IPS-18c (cell line): ENCODE measurements at regions not wholly inside any gene's neighbourhood (a gene's known extent, or its start where the extent isn't known, plus 50 kb on each side); places are given as distances from the start of the nearest gene placed in this dataset.
"Not testable (repeated sequence)": the region's sequence is repeated elsewhere in the genome, so short reads cannot be mapped to it uniquely, and the experiment has no call there.

Source experiments
- H3K4me3 ChIP-seq: 2 replicates; pipeline ENCODE4 v1.7.0; 2013; ENCODE audit warnings: low read depth, mild to moderate bottlenecking, low read length, moderate library complexity; ENCODE audit not compliant: insufficient read depth
- H3K9me3 ChIP-seq: one replicate; pipeline ENCODE4 v1.6.1; 2013; ENCODE audit warnings: mild to moderate bottlenecking, low read length, moderate library complexity; ENCODE audit not compliant: control insufficient read depth, insufficient read depth

- no peaks in the 10 kb centered on the region for H3K9me3 ChIP-seq
- no peak overlapping the region for H3K4me3 ChIP-seq
Observed at GRCh38 chr2:12896318-12896982, 179.7 kb downstream of the TRIB2 start.

DNA sequence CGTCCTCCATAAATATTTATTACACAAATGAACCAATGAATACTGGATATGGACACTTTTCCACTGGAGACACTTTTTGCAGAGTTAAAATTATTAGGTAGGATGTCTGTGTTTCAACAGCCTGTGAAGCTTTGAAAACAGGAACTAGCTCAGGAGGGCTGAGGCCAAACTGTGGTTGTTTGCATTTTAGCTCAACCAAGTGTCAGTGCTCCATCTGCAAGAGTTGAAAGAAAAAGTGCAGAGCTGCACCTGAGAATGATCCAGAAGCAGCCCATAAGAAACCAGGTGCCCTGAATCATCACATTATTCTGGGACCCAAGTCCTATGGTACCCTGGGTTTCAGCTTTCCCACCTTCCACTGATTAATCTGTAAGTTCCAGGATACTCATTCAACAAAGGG is 180.4 kb downstream of the TRIB2 start:
- no peak overlapping the region for H3K4me3 ChIP-seq
- no peaks in the 10 kb centered on the region for H3K9me3 ChIP-seq

GRCh38 chr2:12903272-12903671 is 186.5 kb downstream of the TRIB2 start:
- H3K4me3 ChIP-seq: no peak overlapping the region
- no peaks in the 10 kb centered on the region for H3K9me3 ChIP-seq

- no peak overlapping the region for H3K4me3 ChIP-seq
Observed at GRCh38 chr2:12910431-12910830, 193.7 kb downstream of the TRIB2 start.

GRCh38 chr2:12915787-12916186 is 199.1 kb downstream of the TRIB2 start:
- H3K4me3 ChIP-seq: no peak overlapping the region
- H3K9me3 ChIP-seq: no peaks in the 10 kb centered on the region

More at GRCh38 chr2:12910431-12910830, 193.7 kb downstream of the TRIB2 start:
- H3K9me3 ChIP-seq: no peaks in the 10 kb centered on the region

DNA sequence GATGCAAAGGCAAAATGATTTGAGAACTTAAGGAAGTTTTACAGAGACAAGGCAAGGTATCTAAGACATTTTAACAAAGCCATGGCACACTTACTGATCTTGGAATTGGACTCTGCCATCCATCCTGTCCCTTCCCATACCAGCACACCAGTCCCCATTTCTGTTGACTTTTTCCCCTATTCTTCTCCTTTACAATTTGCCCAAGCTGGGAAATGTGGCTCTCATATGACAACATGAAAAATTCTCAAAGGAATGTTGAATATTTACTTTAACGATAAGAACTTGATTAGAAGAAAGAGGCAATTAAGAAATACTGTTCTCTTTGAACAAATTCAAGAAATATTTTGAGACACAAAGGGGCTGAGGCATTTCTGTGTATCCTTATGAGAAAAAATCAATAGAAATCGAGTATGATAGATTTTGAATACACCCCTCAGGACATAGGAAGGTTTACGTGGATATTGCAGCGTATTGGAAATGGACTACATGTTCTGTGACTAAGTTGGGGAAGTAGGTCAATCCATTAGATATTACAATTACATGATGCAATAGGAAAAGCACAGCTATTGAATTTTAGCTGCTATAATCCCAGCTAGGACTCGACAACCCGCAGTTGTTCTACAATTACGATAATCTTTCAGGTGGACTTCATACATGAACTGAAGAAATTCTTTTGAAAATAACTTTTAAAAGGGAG is 201.6 kb downstream of the TRIB2 start:
- no peak overlapping the region for H3K4me3 ChIP-seq

GRCh38 chr2:12918835-12919445 is 202.2 kb downstream of the TRIB2 start:
- Histone ChIP-seq H3K9me3 (no peaks in the 10 kb centered on the region), H3K4me3 (no peak overlapping the region)

More for the DNA sequence above, 201.6 kb downstream of the TRIB2 start:
- H3K9me3 ChIP-seq: no peaks in the 10 kb centered on the region

GRCh38 chr2:12921321-12921720 is 204.6 kb downstream of the TRIB2 start:
- Histone ChIP-seq H3K9me3 (no peaks in the 10 kb centered on the region), H3K4me3 (no peak overlapping the region)

- H3K4me3 ChIP-seq: no peak overlapping the region
- H3K9me3 ChIP-seq: no peaks in the 10 kb centered on the region
Observed at GRCh38 chr2:12923907-12924610, 207.3 kb downstream of the TRIB2 start.

- H3K9me3 ChIP-seq: not testable (repeated sequence)
Observed at GRCh38 chr2:12926641-12927040, 209.9 kb downstream of the TRIB2 start.

DNA sequence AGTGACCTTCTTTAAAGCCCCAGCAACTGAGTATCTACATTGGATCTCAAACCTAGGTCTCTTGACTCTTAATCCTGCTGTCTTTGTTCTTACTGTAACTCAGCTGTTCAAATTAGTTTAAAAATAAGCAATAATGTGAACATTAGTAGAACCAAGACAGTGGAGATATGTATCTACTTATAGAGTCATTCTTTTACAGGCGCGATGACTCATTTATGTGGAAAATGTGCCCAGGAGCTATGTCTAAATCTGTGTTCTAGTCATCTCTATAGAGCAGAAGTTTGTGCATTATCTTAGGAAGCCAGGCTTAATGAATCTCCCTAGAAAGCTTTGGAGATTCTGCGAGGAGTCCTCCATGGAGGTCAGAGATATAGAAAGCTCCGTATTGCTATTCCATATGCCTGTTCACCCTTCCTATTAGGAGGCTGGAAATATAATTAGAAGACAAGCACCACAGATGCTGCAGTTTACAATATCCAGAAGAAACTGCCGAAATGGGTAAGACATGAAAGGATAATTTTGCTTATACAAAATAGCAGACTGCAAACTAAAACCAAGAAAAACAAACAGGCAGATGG is 211.6 kb downstream of the TRIB2 start:
- Histone ChIP-seq H3K9me3 (no peaks in the 10 kb centered on the region), H3K4me3 (no peak overlapping the region)

More at GRCh38 chr2:12926641-12927040, 209.9 kb downstream of the TRIB2 start:
- H3K4me3 ChIP-seq: not testable (repeated sequence)

DNA sequence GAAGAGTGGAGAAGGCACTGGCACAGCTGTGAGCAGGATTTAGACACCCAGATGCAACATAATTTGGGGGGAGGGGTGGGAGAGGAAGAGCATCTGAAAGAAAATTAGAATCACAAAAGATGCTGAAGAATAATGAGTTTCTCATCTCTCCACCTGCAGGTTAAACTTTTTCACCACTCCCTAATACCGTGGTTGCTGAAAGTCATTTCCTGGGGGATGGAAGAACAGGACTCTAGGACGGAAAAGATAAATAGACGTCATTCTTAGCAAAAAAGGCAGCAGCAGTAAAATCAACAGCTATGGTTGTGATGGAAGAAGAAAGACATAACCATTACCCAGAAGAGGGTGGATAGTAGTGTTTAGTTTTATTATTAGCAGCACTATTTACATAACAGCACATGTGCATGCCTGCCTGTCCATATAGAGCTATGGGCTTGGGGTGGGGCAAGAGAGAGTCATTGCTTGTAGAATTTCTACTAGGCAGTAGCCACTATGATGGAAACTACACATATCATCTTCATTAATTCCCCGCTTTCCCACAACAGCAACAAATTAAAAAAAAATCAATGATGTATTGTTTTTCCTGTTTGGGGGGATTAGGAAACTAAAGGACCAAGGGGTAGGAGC is 212.2 kb downstream of the TRIB2 start:
- no peak overlapping the region for H3K4me3 ChIP-seq

GRCh38 chr2:12929758-12930157 is 213.0 kb downstream of the TRIB2 start:
- Histone ChIP-seq H3K4me3 (no peak overlapping the region), H3K9me3 (no peaks in the 10 kb centered on the region)

More for the DNA sequence above, 212.2 kb downstream of the TRIB2 start:
- H3K9me3 ChIP-seq: no peaks in the 10 kb centered on the region

DNA sequence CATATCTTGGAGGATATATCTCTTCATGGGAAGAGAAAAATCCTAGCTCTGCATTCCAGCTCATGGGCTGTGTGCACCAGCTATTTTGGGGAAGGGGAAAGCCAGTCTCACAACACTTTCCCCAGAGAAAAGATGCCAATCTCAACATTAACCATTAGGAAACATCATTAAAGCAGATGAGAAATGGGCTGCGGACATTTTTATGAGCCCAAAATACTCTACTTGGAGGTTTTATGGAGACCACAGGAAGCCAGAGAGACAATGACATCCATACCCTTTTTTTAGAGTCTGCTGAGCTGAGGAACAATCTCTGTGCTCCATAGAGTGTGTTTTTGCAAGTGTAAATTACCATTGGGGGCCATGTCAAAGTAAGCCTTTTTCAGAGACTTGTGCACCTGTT is 213.7 kb downstream of the TRIB2 start:
- H3K9me3 ChIP-seq: no peaks in the 10 kb centered on the region
- no peak overlapping the region for H3K4me3 ChIP-seq

DNA sequence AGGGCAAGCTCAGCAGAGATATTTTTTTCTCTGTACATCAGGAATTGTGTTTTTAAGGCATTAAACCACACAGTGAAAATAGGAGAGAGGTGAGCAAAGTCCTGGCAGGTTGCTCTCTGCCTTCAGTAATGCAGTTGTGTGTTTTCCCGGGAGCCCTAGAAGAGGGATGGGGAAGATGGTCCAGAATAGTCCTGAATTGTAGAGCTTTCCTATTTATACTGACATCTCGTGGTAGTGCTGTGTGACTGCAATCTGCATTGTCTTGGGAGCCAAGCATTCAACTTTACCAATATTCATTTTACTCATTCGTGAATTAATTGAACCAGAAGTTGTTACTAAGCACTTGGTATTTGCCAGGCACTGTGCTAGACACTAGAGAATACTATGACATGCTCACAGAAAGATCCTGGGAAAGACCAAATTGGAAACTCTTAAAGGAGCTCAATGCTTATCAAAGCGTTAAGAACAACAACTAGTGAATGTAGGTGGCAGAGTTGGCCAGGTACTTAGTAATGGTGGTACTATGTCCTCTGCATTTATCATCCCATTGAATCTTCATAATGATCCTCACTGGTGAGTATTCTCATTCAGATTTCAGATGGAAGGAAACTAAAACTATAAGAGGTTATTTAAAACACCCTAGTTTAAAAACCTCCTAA is 214.6 kb downstream of the TRIB2 start:
- H3K4me3 ChIP-seq: no peak overlapping the region
- no peaks in the 10 kb centered on the region for H3K9me3 ChIP-seq

- Histone ChIP-seq H3K9me3 (no peaks in the 10 kb centered on the region), H3K4me3 (no peak overlapping the region)
Observed at GRCh38 chr2:12932192-12932591, 215.5 kb downstream of the TRIB2 start.
